ENCODE measurements at regions not wholly inside any gene's neighbourhood (a gene's known extent, or its start where the extent isn't known, plus 50 kb on each side); places are given as distances from the start of the nearest gene placed in this dataset.

- H3K27ac Mint-ChIP-seq, result no peak overlapping the region
- CTCF ChIA-PET, result no interaction called here
These were observed 151.7 kb upstream of the ZNF366 start for GRCh38 chr5:72658761-72659540.

DNA sequence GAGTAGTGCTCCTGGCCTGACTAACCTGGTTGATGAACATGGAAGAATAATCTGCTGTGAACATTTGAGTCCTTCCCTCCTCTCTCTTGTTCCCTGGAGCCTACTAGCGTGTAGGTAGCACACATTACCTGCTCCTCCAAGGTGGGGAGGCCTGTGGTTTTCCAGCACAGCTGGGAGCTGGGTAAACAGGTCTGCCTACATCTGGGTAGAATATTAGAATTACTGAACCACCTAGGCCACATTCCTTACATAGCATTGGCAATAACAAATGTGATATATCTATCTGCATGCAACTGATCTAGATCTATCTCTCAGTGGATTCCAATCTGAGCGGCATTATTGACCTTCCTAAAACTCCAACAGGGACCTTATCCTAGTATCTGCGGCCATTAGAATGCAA is 151.0 kb upstream of the ZNF366 start:
- DNase-seq, result no peak
- Mint-ChIP-seq H3K27ac (no peak overlapping the region), H3K4me3 (no peak overlapping the region), H3K27me3 (ENCODE audit: low read depth) (peaks cover 9% of the 10 kb centered on the region), H3K4me1 (ENCODE audit: low read depth) (no peaks in the 10 kb centered on the region), H3K36me3 (ENCODE audit: low read depth) (no peaks in the 10 kb centered on the region), H3K9me3 (no peaks in the 10 kb centered on the region)
- intact Hi-C loops (cut with micrococcal nuclease), result no loop called here
- CTCF ChIA-PET, result no interaction called here

More at GRCh38 chr5:72658761-72659540, 151.7 kb upstream of the ZNF366 start:
- intact Hi-C loops (cut with micrococcal nuclease), result no loop called here
- peaks cover 9% of the 10 kb centered on the region for H3K27me3 Mint-ChIP-seq (ENCODE audit: low read depth)
- H3K9me3 Mint-ChIP-seq, result no peaks in the 10 kb centered on the region
- no peak for DNase-seq
- no peaks in the 10 kb centered on the region for H3K4me1 Mint-ChIP-seq (ENCODE audit: low read depth)
- no peak overlapping the region for H3K4me3 Mint-ChIP-seq
- no peaks in the 10 kb centered on the region for H3K36me3 Mint-ChIP-seq (ENCODE audit: low read depth)

DNA sequence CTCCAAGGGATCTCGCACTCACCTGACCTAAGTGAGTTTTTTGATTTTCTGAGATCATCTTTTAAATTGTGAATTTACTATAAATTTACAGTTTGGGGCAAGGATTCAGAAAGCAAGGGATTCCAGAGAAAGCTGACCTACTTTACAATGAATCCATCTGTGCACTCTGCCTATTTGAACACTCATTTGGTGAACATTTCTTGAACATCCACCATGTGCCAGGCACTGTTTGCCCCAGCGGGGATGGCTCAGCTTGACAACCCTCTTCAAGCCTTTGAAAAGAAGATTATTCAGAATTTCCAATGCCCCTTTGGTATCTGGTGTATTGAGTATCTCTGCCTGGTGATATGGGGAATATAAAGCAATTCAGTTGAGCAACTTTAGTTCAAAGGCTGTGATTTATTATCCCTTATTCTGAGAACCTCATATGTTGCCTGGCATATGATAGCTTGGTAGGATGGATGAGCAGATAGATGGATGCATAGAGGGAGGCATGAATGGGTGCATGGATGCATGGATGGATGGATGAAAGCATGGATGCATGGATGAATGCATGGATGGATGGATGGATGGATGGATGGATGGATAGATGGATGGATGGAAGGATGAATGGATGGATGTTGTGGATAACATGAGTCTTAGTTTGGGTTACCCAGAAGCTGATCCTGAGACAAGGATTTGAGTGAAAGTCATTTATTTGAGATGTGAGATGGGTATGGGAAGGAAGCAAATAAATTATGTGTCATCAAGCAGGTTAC is 149.7 kb upstream of the ZNF366 start:
- intact Hi-C loops (cut with micrococcal nuclease), result no loop called here
- no peak for DNase-seq
- H3K36me3 Mint-ChIP-seq (ENCODE audit: low read depth), result no peaks in the 10 kb centered on the region
- H3K4me3 Mint-ChIP-seq, result no peak overlapping the region
- H3K4me1 Mint-ChIP-seq (ENCODE audit: low read depth), result no peaks in the 10 kb centered on the region
- CTCF ChIA-PET, result no interaction called here
- H3K27ac Mint-ChIP-seq, result no peak overlapping the region
- peaks cover 1% of the 10 kb centered on the region for H3K27me3 Mint-ChIP-seq (ENCODE audit: low read depth)
- no peaks in the 10 kb centered on the region for H3K9me3 Mint-ChIP-seq

- Mint-ChIP-seq H3K36me3 (ENCODE audit: low read depth) (no peaks in the 10 kb centered on the region), H3K4me3 (no peak overlapping the region), H3K27ac (no peak overlapping the region), H3K9me3 (no peaks in the 10 kb centered on the region), H3K27me3 (ENCODE audit: low read depth) (no peaks in the 10 kb centered on the region), H3K4me1 (ENCODE audit: low read depth) (no peaks in the 10 kb centered on the region)
- no peak for DNase-seq
- intact Hi-C loops (cut with micrococcal nuclease), result no loop called here
- CTCF ChIA-PET, result no interaction called here
These were observed 149.1 kb upstream of the ZNF366 start for GRCh38 chr5:72656331-72656730.

DNA sequence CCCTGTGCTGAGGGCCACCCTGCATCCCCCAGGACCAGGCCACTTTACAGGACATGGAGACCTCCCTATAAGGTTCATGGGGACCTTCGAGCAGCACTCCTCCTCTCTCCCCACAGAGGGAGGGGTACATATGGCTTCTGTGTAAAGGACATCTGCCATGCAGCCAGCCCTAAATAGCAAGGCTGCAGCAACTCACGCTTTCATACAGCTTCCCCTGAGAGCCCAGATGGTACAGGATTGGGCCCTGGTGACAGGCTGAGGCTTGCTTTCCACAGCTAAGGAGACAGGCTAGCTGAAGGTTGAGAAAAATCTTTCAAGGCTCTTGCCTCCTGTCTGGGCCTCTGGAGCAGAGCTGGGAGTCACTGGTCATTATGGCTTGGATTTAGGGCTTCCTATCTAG is 147.0 kb upstream of the ZNF366 start:
- Mint-ChIP-seq H3K4me3 (no peak overlapping the region), H3K27ac (no peak overlapping the region), H3K36me3 (ENCODE audit: low read depth) (no peaks in the 10 kb centered on the region), H3K9me3 (no peaks in the 10 kb centered on the region), H3K27me3 (ENCODE audit: low read depth) (peaks cover 4% of the 10 kb centered on the region), H3K4me1 (ENCODE audit: low read depth) (no peaks in the 10 kb centered on the region)
- DNase-seq, result no peak
- CTCF ChIA-PET, result no interaction called here
- intact Hi-C loops (cut with micrococcal nuclease), result no loop called here

DNA sequence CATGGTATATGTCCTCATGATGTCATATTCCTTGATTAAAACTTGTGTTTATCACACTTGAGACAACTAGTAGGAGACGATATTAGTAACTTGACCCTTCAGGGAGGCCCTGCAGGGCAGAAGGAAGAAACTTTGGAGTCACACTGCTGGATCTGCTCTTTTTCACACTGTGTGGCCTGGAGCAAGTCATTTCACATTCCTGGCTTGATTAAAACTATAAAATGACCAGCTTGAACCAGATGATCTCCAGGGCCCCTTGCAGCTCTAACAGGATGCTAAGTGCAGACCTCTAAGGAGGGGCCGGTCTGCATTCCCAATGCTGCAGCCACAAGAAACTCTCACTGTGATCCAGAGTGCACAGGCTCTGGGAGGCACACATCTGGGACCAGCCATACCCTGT is 146.4 kb upstream of the ZNF366 start:
- CTCF ChIA-PET, result no interaction called here
- intact Hi-C loops (cut with micrococcal nuclease), result no loop called here
- H3K27ac Mint-ChIP-seq, result no peak overlapping the region
- H3K4me1 Mint-ChIP-seq (ENCODE audit: low read depth), result no peaks in the 10 kb centered on the region
- no peak overlapping the region for H3K4me3 Mint-ChIP-seq
- no peak for DNase-seq
- H3K27me3 Mint-ChIP-seq (ENCODE audit: low read depth), result peaks cover 5% of the 10 kb centered on the region
- no peaks in the 10 kb centered on the region for H3K9me3 Mint-ChIP-seq
- no peaks in the 10 kb centered on the region for H3K36me3 Mint-ChIP-seq (ENCODE audit: low read depth)

GRCh38 chr5:72651779-72652178 is 144.6 kb upstream of the ZNF366 start:
- no peaks in the 10 kb centered on the region for H3K36me3 Mint-ChIP-seq (ENCODE audit: low read depth)
- no peaks in the 10 kb centered on the region for H3K9me3 Mint-ChIP-seq
- H3K27ac Mint-ChIP-seq, result no peak overlapping the region
- H3K27me3 Mint-ChIP-seq (ENCODE audit: low read depth), result peaks cover 5% of the 10 kb centered on the region
- intact Hi-C loops (cut with micrococcal nuclease), result no loop called here
- no peak overlapping the region for H3K4me3 Mint-ChIP-seq
- CTCF ChIA-PET, result no interaction called here
- no peak for DNase-seq
- no peaks in the 10 kb centered on the region for H3K4me1 Mint-ChIP-seq (ENCODE audit: low read depth)

DNA sequence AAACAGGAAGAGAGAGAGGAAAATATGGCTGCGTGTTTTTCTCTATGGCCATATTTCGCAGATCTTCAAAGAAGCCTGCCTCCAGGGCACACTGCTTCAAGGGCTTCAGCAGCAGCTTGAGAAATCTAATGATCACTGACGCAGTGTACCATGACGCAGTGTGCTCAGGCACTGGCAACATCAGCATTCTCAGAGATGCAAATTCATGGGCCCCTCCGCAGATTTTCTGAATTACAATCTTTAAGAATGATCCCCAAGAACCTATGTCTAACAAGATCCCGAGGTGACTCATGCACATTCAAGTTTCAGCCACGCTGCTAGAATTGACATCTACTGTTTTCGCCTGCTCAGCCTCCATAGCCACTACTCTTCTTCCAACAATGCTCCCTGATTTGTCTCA is 143.9 kb upstream of the ZNF366 start:
- DNase-seq, result no peak
- Mint-ChIP-seq H3K27ac (no peak overlapping the region), H3K4me1 (ENCODE audit: low read depth) (no peaks in the 10 kb centered on the region), H3K4me3 (no peak overlapping the region), H3K36me3 (ENCODE audit: low read depth) (no peaks in the 10 kb centered on the region), H3K27me3 (ENCODE audit: low read depth) (peaks cover 5% of the 10 kb centered on the region), H3K9me3 (no peaks in the 10 kb centered on the region)
- intact Hi-C loops (cut with micrococcal nuclease), result no loop called here
- CTCF ChIA-PET, result no interaction called here

GRCh38 chr5:72649449-72649848 is 142.2 kb upstream of the ZNF366 start:
- Mint-ChIP-seq H3K4me3 (no peak overlapping the region), H3K27me3 (ENCODE audit: low read depth) (peaks cover 5% of the 10 kb centered on the region), H3K27ac (no peak overlapping the region), H3K4me1 (ENCODE audit: low read depth) (no peaks in the 10 kb centered on the region), H3K9me3 (no peaks in the 10 kb centered on the region), H3K36me3 (ENCODE audit: low read depth) (no peaks in the 10 kb centered on the region)
- intact Hi-C loops (cut with micrococcal nuclease), result no loop called here
- no peak for DNase-seq
- CTCF ChIA-PET, result no interaction called here

- Mint-ChIP-seq H3K9me3 (no peaks in the 10 kb centered on the region), H3K27ac (no peak overlapping the region), H3K27me3 (ENCODE audit: low read depth) (peaks cover 5% of the 10 kb centered on the region), H3K4me1 (ENCODE audit: low read depth) (no peaks in the 10 kb centered on the region), H3K36me3 (ENCODE audit: low read depth) (no peaks in the 10 kb centered on the region), H3K4me3 (no peak overlapping the region)
- CTCF ChIA-PET, result interaction anchor here (1.4 kb wide), 1 partner anchor 282 kb away, joined by 4 read pairs; no protein-coding TSS in a partner anchor
- intact Hi-C loops (cut with micrococcal nuclease), result no loop called here
- DNase-seq, result no peak
These were observed 141.3 kb upstream of the ZNF366 start for GRCh38 chr5:72648480-72648879.

- H3K4me1 Mint-ChIP-seq (ENCODE audit: low read depth), result no peaks in the 10 kb centered on the region
- CTCF ChIA-PET, result interaction anchor here (1.4 kb wide), 1 partner anchor 281 kb away, joined by 4 read pairs; no protein-coding TSS in a partner anchor
- intact Hi-C loops (cut with micrococcal nuclease), result no loop called here
- no peaks in the 10 kb centered on the region for H3K9me3 Mint-ChIP-seq
- no peaks in the 10 kb centered on the region for H3K36me3 Mint-ChIP-seq (ENCODE audit: low read depth)
- peaks cover 5% of the 10 kb centered on the region for H3K27me3 Mint-ChIP-seq (ENCODE audit: low read depth)
- DNase-seq, result no peak
- H3K4me3 Mint-ChIP-seq, result no peak overlapping the region
- no peak overlapping the region for H3K27ac Mint-ChIP-seq
These were observed 140.6 kb upstream of the ZNF366 start for GRCh38 chr5:72647806-72648205.

- Mint-ChIP-seq H3K36me3 (ENCODE audit: low read depth) (no peaks in the 10 kb centered on the region), H3K4me1 (ENCODE audit: low read depth) (no peaks in the 10 kb centered on the region), H3K4me3 (no peak overlapping the region), H3K27ac (no peak overlapping the region), H3K27me3 (ENCODE audit: low read depth) (peaks cover 5% of the 10 kb centered on the region), H3K9me3 (no peaks in the 10 kb centered on the region)
- CTCF ChIA-PET, result interaction anchor here (0.8 kb wide), 1 partner anchor 36 kb away, joined by 3 read pairs; no protein-coding TSS in a partner anchor
- no peak for DNase-seq
- intact Hi-C loops (cut with micrococcal nuclease), result no loop called here
These were observed 139.1 kb upstream of the ZNF366 start for GRCh38 chr5:72646246-72646866.

Data from activated naive CD4-positive, alpha-beta T cell treated with anti-CD3 and anti-CD28 coated beads for 36 hours (primary cell).